GM12865 (cell line): ENCODE measurements at regions not wholly inside any gene's neighbourhood (a gene's known extent, or its start where the extent isn't known, plus 50 kb on each side); places are given as distances from the start of the nearest gene placed in this dataset.
"Not testable (repeated sequence)": the region's sequence is repeated elsewhere in the genome, so short reads cannot be mapped to it uniquely, and the experiment has no call there.

Experiments used
- DNase-seq: peaks from one replicate; pipeline ENCODE4 v3.0.0; 2010; ENCODE audit warnings: low read depth
- H3K4me3 ChIP-seq: 2 replicates; pipeline ENCODE4 v1.5.1; 2011; ENCODE audit warnings: mild to moderate bottlenecking, low read depth, low read length, control low read depth
- TF ChIP-seq, protein P1 (sequence below): IDR thresholded peaks from 2 replicates; pipeline ENCODE4 v1.5.1; 2011; ENCODE audit warnings: low read length, control low read depth, low read depth, inconsistent platforms; ENCODE audit not compliant: insufficient read depth; ENCODE audit errors: missing control alignments

DNA sequence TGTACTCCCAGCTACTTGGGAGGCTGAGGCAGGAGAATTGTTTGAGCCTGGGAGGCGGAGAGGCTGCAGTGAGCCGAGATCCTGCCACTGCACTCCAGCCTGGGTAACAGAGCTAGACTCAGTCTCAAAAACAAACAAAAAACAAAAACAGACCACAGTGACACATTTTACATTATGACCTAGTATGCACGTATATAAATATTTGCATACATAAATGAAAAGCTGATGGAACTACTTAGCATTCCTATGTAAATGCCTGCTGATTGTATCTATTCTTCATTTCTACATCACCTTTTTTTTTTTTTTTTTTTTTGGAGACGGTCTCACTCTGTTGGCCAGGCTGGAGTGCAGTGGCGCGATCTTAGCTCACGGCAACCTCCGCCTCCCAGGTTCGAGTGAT lies 116.6 kb upstream of the PRKX start:
- not testable (repeated sequence) for DNase-seq, H3K4me3 ChIP-seq

DNA sequence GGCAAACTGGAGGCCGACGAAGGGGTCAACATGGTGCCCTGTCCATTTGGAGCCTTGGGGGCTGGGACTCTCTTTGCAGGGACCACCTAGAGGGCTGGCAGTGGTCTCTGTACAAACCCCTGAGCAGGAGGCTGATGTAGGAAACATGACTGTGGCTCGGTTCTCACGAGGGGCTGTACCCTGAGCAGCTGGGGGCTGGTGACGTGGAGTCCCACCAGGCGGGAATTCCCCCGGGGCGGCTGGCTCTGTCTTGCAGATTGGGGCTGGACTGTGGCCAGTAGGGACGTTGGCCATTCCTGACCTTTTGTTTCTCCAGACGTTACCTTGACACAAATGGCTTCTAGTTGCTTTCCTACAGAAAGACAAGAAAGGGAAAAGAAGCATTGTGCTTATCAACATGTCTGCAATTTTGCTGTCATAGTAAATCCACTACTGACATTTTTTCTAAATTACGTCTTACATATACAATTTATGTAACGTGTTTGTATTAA lies 115.6 kb upstream of the PRKX start:
- not testable (repeated sequence) for DNase-seq, H3K4me3 ChIP-seq

DNA sequence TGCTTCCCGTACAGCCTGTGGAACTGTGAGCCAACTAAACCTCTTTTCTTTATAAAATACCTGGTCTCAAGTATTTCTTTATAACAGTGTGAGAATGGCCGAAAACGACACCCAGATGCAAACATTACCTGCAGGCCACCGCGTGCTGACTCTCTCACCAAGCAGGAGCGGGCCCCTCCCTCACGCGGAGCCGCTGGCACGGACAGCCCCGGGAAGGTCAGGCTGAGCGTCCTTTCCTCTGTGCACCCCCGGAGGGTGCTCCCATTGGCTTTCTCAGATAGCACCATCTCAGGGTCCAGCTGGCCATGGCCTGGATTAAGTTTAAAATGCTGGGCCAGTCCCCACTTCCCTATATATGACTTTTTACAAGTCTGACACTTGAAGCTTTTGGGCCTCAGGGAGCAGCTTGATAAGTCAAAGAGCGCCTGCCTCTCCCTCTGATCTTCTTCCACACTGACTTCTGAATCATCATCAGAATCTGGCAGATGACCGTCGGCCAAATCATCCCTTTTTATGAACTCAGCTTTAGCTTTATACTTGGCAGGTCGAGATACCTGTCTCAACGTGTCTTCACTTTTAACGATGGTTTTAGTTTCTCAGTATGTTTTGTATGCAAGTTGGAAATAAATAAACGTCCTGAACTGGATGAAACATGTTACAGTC lies 115.1 kb upstream of the PRKX start:
- not testable (repeated sequence) for DNase-seq, H3K4me3 ChIP-seq

DNA sequence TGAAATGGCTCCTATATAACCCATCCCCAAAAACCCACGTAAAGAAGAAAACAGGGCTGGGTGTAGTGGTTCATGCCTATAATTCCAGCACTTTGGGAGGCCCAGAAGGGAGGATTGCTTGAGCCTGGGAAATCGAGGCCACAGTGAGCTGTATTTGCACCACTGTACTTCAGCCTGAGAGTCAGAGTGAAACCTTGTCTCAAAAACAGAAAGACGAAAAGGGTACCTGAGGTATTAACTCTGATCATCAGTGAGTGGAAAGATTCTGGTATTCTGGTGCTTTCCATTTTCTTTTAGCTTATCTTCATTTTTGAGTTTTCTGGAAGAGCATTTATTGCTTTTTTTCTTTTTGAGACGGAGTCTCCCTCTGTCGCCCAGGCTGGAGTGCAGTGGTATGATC lies 110.6 kb upstream of the PRKX start:
- H3K4me3 ChIP-seq, DNase-seq: not testable (repeated sequence)

DNA sequence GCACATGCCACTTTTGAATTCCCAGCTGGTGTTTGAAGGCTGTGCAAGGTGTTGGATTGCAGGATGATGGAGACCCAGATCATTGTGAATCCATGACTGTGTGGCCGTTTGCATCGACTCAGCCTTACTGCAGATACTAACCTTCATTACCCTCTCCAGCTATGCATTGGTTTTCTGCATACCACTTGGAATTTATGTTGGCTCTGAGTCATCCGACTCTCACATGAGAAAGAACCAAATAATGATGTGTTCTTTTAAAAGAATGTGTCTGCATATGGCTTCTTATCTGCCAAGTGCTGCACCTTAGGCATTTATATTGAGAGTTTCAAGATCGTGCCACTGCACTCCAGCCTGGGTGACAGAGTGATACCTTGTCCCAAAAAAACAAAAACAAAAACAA lies 106.7 kb upstream of the PRKX start:
- no peak for DNase-seq
- no peak overlapping the region for H3K4me3 ChIP-seq
- TF ChIP-seq, protein P1, sequence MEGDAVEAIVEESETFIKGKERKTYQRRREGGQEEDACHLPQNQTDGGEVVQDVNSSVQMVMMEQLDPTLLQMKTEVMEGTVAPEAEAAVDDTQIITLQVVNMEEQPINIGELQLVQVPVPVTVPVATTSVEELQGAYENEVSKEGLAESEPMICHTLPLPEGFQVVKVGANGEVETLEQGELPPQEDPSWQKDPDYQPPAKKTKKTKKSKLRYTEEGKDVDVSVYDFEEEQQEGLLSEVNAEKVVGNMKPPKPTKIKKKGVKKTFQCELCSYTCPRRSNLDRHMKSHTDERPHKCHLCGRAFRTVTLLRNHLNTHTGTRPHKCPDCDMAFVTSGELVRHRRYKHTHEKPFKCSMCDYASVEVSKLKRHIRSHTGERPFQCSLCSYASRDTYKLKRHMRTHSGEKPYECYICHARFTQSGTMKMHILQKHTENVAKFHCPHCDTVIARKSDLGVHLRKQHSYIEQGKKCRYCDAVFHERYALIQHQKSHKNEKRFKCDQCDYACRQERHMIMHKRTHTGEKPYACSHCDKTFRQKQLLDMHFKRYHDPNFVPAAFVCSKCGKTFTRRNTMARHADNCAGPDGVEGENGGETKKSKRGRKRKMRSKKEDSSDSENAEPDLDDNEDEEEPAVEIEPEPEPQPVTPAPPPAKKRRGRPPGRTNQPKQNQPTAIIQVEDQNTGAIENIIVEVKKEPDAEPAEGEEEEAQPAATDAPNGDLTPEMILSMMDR = no peak

DNA sequence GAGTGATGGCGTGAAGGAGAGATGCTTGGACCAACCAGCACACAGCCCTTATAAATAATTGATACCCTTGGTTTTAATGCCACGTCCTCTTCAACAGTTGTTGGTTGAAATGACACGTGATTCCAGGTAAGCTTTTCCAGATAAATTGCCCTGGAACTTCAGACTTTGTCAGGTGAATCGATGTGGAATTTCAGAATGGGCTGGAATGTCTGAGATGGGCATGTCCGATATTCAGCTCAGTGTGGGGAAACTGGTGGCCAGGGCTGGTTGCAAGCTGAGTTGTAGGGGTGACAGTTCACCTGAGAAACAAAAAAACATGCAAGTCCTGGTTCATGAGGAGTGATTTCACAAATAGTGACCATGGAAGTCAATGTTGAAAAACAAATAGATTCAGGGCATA lies 104.0 kb upstream of the PRKX start:
- not testable (repeated sequence) for H3K4me3 ChIP-seq

DNA sequence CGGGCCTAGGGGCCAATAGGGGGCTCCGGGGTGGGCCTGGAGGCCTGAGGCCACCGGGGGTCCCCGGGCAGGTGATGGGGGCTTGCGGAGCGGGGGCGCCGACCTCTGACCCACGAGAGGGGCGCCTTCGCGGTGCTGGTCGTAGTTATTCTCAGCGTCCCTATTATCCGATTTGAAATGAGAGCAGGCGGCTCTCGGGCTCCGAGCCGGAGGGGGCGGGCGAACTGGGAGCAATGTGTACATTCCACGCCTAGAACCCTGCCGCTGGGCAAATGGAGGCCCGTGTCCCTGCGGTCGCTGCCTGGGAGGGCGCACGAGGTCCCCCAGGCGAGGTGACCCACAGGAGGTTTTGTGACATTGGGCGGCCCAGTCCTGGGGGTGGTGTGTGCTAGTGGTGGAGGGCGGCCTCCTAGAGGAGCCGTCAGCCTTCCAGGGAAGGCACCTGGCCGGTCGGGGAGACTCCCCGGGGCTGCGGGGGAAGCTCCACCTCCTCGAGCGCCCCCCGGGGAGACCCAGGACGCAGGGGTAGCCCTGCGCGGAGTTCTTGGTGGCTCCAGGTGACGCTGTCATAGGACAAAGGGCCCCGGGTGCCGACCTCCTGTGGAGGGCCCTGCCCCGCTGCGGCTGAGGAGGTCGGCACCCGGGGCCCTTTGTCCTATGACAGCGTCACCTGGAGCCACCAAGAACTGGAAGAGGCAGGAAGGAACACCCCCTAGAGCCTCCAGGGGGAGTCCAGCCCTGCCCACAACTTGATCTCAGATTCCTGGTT lies 102.6 kb upstream of the PRKX start:
- TF ChIP-seq, protein P1 = no peak
- H3K4me3 ChIP-seq = peak overlapping the region; percentile 67
- peak; percentile 51 for DNase-seq

More for the DNA sequence above, 104.0 kb upstream of the PRKX start:
- not testable (repeated sequence) for DNase-seq

DNA sequence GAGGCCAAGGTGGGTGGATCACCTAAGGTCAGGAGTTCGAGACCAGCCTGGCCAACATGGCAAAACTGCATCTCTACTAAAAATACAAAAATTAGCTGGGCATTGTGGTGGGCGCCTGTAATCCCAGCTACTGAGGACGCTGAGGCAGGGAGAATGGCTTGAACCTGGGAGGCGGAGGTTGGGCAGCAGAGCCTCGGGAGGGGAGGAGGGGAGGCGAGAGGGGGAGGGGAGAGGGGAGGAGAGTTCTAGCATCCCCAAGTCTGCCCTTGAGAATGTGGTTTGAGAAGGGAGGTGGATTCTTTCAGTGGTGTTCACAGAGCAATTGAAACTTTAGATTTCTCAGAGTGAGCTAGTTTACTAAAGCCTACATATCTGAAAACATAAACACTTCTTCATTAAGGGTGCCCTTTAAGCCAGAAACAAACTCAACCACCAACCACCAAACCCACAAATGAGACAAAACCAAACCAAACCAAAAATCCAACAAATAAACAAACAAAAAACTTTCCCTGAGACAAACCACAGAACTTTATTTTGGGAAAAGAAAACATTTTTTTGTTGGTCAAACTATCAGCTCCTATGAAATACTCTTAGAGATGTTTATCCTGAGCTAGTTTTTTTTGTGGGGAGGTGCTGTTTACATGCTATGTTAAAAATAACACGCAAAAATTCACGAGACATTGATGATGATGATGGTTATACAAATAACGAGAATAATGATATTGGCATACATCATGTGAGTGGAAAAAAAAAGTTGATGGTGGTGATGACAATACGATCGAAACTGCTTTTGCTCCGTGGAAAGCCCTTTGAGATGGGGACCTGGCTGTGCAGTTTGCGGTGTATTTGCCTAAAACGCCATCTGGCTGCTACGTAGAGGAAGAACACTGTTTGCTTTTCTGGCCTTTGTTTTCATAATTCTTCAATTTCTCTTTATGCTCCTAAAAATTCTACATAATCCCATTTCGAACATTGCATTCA lies 98.2 kb upstream of the PRKX start:
- DNase-seq = peak; percentile 87
- no peak overlapping the region for H3K4me3 ChIP-seq
- TF ChIP-seq, protein P1 = peak; percentile 33

DNA sequence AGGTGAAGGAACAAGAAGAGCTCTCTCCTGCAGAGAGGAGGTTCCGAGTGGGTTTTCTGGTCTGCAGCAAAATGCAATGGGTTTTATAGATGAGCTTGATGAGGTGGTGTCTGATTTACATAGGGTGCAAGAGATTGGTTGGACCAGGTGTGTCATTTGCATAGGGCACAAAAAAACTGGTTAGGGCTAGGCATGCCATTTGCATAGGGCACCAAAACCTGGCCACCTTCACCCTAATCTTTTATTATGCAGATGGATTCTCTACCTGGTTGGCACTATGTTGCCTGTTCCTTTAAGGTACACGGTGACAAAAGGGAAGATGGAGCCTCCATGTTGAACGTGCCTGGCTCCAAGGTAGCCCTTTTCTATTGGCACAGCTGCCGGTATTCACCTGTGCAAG lies 94.5 kb upstream of the PRKX start:
- DNase-seq = no peak
- H3K4me3 ChIP-seq = no peak overlapping the region
- TF ChIP-seq, protein P1 = no peak
